ENCODE measurements at regions not wholly inside any gene's neighbourhood (a gene's known extent, or its start where the extent isn't known, plus 50 kb on each side); places are given as distances from the start of the nearest gene placed in this dataset.

- DNase-seq = no peak
Measured at GRCh38 chr1:109826446-109826845, 62.7 kb upstream of the EPS8L3 start.

GRCh38 chr1:109824349-109825115 is 60.8 kb upstream of the EPS8L3 start:
- DNase-seq = no peak

- DNase-seq = peak; percentile 10
Measured at GRCh38 chr1:109823543-109824348, 60.0 kb upstream of the EPS8L3 start.

GRCh38 chr1:109822749-109823542 is 59.2 kb upstream of the EPS8L3 start:
- DNase-seq = no peak

GRCh38 chr1:109821831-109822745 is 58.4 kb upstream of the EPS8L3 start:
- no peak for DNase-seq

- DNase-seq = no peak
Measured at GRCh38 chr1:109821221-109821669, 57.5 kb upstream of the EPS8L3 start.

GRCh38 chr1:109819906-109820305 is 56.2 kb upstream of the EPS8L3 start:
- no peak for DNase-seq

GRCh38 chr1:109818988-109819764 is 55.5 kb upstream of the EPS8L3 start:
- DNase-seq = no peak

GRCh38 chr1:109818271-109818987 is 54.7 kb upstream of the EPS8L3 start:
- DNase-seq = no peak

- no peak for DNase-seq
Measured at GRCh38 chr1:109817881-109818270, 54.2 kb upstream of the EPS8L3 start.

- DNase-seq = no peak
Measured at GRCh38 chr1:109816975-109817535, 53.3 kb upstream of the EPS8L3 start.

- peak; percentile 12 for DNase-seq
Measured at GRCh38 chr1:109816175-109816811, 52.6 kb upstream of the EPS8L3 start.

GRCh38 chr1:109815809-109816174 is 52.1 kb upstream of the EPS8L3 start:
- DNase-seq = no peak

GRCh38 chr1:109814993-109815786 is 51.5 kb upstream of the EPS8L3 start:
- DNase-seq = no peak

- peak; percentile 41 for DNase-seq
Measured at GRCh38 chr1:109814223-109814622, 50.5 kb upstream of the EPS8L3 start.
